ENCODE measurements at regions not wholly inside any gene's neighbourhood (a gene's known extent, or its start where the extent isn't known, plus 50 kb on each side); places are given as distances from the start of the nearest gene placed in this dataset.

DNA sequence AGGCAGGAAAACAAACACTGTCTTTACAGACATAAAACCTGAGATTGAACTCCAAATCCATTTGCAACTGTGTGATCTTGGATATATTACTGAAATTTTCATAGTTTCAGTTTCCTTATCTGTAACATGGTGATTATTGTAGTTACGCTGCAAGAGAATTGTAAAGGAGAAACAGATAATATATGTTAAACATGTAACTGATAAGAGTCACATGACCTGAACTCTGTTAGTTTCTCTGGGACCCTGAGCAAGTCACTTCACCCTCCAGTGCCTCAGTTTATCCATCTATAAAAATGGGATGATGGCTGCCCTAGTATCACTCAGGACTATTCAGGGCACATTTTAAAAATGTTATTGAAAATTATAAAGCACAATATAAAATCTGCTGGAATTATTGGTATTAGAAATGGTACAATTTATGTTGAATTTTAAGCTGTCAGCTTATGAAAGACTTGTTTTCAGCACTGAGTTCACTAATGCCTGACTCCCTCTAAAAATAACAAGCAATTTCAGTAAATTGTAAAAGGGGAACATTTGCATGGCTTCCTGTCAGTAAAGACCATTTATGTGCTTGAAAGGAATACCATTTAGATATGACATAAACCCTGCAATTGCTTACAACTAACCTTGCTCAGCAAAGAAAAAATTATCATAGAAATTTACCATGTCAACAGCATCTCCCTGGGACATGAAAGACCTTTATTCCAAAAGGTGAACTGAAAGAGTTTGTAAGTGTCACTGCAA, 393.5 kb downstream of the RAD51AP2 start:
- no peak for FAIRE-seq

DNA sequence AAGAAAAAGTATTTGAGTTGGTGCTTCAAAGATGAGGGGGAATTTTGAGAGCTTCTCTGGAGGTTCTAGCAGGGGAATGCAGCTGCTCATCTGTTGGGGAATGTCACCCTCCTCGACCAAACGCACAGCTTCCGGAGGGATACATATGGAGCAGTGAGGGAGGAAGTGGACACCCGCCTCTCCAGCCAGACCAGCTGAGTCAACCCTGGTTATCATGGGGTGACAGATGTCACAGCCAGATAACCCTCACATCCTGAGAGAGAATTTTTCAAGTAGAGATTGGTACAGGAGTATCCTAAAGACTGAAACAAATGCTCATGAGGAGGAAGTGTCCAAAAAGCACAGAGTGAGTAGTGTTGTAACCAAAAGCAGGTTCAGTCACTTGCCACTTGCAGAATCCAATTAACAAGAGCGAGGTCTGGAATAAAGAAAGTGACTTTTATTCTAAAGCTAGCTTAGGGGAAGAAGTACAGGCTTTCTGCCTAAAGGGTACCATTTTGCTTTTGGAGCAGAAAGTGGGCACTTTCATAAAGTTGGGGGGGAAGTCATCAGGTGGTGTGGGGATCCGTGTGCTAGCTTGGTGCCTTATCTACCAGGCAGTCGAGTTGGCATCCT, 395.2 kb downstream of the RAD51AP2 start:
- no peak for FAIRE-seq

DNA sequence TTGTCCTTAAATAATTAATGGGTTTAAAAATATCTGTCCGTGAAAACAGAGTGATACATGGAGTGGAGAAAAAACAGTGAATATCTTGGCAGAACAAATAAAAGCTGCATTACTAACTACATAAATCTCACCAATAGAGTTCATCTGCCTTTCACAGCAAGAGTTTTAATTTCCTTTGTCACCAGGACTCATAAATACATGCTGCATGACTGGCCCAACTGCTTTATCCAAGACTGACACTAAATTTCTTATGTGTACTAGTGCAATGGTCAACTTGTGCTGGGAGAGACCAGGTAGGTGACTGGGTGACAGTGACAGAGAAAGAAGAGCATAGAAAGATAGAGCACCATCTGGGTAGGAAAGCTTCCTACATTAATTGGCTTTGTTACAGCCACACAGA, 402.8 kb downstream of the RAD51AP2 start:
- no peak for FAIRE-seq

DNA sequence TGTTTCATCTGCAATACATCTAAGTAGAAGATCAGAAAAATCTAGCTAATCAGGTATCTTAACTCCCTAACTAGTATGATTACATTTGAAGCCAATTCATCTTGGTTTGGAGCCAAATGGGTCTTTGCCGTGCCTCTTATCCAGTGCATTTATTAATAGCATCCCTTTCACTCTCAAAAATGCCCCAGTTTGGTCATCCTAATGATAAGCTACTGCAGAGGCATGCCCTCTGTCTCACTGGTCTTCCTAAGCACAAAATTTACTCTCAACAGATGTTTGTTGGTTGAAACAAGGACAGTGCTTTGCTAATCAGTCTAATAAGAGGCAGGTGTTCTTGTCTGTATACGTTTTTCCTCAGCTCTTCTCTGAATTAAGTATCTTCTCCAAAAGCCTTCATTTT, 403.2 kb downstream of the RAD51AP2 start:
- FAIRE-seq, result no peak

DNA sequence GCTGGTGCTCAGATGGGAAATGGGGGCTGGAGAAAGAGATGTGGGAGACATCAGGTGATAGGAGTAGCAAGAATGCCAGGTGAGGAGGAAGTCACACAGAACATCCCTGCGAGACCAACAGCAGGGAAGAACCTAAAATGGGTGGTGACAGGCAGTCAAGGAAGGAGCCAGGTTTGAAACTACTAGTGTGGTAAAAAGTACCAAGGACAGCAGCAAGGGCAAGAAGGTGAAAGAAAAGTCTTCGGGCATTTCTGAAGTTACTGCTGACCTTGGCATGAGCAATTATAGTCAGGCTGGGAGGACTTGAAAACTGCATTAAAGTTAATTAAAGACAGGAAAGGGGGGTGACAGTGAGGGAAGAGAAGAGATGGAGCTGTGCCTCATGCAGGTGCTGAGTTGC, 410.4 kb downstream of the RAD51AP2 start:
- no peak for FAIRE-seq

DNA sequence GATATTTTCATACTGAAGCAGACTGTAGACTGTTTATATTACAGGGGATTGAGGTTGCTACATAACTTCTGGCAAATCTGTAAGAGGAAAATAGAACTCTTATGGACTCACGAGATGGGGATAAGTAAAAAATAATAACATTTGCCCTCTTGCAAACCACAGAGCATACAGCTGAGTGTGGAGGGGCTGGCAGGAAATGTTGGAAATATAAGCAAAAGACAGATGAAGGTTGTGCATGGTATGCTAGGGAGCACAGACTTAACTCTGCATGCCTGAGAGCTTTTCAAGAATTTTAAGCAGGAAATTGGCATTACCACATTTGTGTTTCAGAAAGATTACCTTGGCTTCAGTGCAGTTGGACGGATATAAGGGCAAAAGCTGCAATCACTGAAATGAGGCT, 411.1 kb downstream of the RAD51AP2 start:
- no peak for FAIRE-seq

DNA sequence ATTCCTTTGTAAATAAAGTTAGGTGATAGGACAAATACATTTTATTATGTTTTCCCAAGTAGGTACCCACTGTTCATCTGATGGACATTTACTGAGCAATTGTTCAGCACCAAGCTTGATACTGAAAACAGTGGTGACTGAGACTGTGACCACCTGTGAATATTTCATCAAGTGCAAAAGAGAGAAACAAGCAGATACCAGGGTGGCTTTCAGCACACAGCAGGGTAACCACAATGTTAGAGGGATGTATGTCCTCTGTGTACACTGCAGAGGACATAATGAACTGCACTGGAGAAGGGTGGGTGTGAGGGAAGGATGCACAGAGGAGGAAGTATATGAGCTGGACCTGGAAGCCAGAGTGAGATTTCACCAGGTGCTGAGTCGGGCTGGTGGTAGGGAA, 411.8 kb downstream of the RAD51AP2 start:
- no peak for FAIRE-seq

DNA sequence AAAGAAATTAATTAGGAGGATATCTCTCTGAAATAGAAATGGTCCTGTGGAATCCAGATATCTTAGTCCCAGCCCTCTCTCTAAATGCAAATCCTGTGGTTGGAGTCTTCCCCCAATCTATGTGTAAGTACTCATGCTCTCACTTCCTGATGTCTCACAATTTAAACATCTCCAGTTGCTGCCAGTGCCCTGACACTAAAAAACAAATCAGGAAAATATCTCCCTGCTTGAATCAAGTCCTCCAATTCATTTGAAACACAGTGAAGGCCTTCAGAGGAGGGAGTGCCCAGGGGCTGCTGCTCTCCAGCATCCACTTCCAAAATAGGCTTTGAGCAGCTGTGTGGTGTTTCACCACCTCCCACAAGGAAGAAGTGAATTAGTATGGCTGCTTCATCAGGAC, 413.8 kb downstream of the RAD51AP2 start:
- FAIRE-seq, result no peak

DNA sequence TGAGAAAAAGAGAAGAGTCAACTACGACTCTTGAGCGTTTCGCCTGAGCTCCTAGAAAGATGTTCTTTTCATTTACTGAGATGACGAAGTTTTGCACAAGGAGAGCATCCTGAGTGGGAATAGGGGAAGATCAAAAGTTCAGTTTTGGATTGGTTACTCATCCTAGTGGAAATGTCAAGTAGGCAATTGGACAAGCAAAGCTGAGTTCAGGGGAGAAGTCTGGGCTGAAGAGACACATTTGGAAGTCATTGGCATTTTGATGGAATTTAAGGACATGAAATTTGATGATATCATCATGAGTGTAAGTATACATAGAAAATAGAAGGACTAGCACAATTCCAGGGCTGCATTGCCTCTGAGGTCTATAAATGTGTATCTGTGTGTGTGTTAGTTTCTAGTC, 416.6 kb downstream of the RAD51AP2 start:
- no peak for FAIRE-seq

DNA sequence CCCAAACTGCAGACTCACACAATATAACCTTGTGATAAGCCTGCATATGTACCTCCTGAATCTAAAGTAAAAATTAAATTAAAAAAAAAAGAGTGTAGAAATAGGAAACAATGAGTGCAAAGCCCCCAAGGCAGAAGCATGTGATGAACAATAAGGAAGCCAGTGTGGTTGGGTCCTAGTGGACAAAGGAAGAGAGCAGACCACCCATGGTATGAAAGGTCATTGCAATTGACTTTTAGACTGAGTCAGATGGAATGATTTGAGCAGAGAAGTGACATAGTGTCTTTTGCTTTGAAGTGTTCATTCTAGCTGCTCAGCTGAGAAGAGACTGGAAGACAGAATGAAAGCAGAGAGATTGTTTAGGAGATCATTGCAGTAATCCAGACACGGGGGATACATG, 417.1 kb downstream of the RAD51AP2 start:
- no peak for FAIRE-seq

DNA sequence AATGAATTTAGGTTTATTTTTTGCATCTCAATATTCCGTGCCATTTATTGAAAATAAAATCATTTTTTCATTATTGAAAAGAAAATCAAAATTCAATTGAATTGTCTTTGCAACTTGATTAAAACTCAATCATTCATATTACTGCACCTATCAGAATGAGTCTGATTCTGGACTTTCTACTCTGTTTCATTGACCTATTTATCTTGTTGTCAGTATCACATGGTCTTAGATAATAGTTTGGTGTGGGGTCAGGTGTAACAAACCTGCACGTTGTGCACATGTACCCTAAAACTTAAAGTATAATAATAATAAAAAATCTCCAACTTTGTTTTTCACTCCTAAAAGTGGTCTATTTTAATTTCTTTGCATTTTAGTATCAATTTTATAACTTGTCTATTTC, 422.9 kb downstream of the RAD51AP2 start:
- FAIRE-seq, result no peak

DNA sequence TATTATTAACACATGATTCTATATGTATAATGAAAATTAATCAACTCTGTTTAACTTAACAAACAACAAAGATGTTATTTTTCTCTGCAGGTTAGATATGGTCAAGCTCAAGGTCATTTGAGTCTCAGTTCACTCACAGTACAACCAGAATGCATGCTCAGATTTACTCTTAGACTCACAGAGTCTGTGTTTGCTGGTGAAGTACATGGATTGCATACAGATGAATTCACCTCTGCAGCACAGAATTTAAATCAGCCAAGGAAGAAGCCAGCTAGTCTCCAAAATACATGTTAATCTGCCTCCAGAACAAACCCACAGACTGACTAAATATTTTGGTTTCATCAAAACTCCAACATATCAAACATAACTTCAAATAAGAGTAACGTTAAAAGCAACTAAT, 424.5 kb downstream of the RAD51AP2 start:
- FAIRE-seq, result no peak

DNA sequence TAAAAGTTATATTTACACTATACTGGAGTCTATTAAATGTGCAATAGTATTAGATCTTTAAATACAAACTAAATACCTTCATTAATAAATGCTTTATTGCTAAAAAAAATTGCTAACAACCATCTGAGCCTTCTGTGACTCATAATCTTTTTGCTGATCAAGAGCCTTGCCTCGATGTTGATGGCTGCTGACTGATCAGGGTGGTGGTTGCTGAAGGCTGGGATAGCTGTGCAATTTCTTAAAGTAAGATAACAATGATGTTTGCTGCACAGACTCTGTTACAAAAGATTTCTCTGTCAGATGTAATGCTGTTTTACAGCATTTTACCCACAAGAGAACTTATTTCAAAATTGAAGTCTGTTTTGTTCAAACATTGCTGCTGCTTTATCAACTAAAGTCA, 421.4 kb upstream of the CYRIA start:
- no peak for FAIRE-seq

DNA sequence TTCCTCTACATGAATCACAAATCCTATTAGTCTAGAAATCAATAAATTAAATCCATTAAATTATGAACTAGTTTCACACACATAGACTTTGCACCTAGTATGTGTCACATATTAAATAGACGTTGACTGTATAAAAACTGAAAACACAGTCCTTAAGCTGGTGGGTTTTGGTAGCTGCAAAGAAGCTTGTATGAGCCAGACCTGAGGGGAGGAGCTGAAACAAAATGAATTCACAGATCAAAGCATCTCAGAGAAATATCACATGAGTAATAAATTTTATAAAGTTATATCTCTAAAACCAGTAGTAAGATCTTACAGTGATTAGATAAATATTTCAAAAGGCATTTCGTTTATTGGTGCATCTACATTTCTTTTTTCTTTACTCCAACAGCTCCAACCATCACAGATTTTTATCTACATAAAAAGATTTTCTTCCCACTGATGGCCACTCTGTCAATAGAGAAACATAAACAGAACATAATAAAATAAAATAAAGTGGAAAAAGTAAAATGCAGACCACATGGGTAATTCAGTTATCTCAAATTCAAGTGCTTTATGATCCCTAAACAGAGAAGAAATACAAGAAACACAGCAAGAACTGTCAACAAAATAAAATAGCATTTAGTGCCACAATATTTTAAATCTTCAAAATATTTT, 420.0 kb upstream of the CYRIA start:
- no peak for FAIRE-seq

DNA sequence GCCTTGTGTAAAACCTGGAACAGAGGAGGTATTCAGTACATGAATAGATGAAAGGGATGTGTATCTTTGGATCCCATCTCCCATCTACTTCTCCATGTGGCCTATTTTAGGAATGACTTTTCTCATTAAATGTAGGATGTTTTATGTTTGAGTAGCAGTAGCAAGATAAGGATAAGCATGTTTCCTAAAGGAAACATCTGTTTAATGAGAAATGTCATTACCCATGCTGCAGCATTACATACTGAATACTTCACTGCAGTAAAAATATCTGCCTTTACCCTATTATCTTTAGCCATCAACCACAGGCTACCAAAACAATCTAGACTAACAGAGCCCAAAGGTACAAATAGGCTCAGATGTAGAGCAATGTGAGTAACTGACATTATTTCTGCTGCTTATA, 419.2 kb upstream of the CYRIA start:
- FAIRE-seq, result no peak

DNA sequence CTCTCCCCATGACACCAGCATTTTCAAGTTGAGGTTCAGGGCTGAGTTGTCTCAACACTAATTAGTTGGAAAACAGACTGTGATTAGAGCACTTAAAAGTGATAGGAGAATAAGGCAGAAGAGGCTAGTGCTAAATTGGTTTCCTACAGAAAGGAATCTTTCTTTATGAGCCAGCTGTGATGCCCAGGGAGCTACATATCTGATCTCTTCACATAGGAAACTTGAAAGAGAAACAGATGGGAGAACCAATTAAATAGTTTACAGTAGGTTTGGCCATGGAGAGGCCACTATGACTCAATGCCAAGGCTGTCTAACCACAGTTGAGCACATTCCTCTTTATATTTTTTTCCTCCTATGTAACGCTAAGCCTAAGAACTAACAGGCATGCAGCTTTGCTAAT, 418.3 kb upstream of the CYRIA start:
- no peak for FAIRE-seq

DNA sequence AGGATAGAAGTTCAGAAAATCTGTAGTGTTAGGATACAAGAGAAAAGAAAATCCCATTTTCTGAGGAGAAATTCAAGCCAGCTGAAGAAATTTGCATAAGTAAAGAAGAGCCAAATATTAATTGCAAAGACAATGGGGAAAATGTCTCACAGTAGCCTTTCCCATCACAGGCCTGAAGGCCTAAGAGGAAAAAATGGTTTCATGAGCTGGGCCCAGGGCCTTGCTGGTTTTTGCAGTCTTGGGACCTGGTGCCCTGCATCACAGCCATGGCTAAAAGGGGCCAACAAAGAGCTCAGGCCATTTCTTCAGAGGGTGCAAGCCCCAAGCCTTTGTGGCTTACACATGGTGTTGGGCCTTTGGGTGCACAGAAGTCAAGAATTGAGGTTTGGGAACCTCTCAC, 413.6 kb upstream of the CYRIA start:
- FAIRE-seq, result no peak

DNA sequence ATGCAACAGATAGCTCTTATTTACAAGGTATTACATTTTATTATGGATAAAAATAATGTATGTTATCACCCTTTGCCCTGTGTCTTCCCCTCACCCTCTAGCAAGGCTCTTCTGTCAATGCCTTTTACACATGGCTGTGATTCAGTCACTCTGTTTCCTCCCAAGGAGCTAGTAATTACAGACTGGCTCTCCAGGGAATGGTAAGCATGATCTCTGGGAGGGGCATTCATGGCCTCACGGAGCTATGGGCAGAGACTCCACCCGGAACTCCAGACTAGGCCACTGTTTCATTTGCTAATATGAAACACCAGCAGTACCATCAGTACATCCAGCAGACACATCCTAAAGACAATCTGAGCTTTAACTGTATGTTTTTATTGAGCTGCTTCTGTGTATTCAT, 410.9 kb upstream of the CYRIA start:
- no peak for FAIRE-seq

DNA sequence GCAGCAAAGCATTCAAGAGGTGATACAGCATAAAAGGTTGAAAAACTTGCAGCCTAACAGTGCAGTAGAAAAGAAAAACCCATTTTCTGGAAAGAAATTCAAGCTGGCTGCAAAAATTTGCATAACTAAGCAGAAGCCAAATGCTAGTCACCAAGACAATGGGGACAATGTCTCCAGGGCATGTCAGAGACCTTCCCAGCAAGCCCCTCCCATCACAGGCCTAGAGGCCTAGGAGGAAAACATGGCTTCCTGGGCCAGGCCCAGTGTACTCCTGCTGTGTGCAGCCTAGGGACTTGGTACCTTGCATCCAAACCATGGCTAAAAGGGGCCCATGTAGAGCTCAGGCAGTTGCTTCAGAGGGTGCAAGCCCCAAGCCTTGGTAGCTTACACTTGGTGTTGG, 405.1 kb upstream of the CYRIA start:
- FAIRE-seq, result no peak

DNA sequence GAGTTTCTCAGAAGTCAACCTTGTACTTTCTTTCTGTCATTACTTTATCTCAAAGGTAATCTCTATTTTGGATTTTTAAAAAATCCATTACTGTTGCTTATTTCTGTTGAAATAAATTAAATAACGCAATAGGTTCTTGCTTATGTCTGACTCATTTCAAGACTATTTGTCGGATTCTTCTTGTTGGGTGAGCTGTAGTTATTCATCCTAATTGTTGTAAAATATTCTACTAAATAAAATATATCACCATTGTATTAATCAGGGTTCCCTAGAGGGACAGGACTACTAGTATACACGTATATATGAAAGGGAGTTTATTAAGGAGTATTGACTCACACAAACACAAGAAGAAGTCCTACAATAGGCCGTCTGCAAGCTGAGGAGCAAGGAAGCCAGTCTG, 403.9 kb upstream of the CYRIA start:
- no peak for FAIRE-seq

DNA sequence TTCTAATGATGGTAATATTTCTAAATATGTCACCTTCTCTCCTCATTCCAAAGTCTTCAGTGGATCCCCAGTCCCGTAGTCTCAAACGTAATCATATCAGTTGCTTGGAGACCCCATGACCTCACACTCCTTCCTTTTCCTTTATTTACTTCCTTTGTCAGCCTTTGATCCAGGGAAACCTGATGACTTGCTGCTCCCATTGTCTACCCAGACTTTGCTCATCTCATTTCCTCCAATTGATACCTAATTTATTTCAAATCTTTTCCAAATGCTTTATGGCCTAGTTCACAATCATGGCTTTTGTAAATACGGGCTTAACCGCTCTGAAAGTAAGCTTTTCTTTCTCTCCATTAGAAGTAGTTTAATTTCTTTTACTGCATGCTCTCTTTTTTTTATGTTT, 402.4 kb upstream of the CYRIA start:
- FAIRE-seq, result no peak

DNA sequence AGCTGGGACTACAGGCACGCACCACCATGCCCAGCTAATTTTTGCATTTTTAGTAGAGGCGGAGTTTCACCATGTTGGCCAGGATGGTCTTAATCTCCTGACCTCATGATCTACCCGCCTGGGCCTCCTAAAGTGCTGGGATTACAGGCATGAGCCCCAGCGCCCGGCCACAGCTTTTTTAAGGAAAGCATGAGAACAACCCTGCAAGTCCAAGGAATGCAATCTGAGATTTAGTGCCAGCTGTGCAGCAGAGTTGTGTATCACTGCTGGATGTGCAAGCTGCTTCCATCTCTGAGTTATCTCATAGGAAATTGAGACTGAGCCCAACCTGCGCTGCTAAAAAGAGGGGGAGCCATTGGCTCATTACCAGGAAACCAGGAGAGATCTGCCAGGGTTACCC, 399.9 kb upstream of the CYRIA start:
- no peak for FAIRE-seq

DNA sequence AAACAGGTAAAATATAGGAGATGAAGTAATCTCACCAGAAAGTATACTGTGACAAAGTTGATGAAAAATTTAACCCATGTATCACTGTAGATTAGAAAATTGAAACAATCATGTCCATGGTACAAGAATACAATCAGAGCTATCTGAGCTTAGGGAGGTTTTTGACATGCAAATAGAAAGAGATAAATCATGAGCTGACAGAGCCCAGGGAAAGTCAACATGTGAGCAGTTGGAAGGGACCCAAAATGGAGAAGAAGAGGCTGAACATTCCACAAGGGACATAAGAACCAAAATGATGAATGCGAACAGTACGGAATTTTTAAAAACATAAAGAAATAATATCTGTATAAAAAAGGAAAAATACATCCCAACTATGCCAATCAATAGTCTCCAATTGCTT, 395.4 kb upstream of the CYRIA start:
- FAIRE-seq, result no peak

DNA sequence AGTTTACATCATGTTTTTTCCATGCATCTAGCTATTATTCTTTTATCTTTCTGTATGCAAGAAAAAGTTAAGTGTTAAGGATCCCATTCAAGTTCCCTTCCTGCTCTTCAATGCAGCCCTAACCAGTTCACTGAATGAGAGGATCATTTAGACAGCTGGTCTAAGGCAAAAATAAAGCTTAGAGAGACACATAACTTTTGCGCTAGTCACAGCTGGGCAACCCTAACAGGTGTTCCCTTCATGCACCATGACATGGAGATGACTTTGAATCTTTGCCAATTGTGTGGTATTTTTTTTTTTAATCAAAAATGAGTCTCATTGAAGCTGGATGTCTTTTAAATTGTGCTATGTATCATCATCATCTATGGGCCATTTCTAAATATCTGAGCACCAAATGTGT, 393.8 kb upstream of the CYRIA start:
- FAIRE-seq, result no peak

Measured in A204.1 (cell line).